ENCODE measurements at regions not wholly inside any gene's neighbourhood (a gene's known extent, or its start where the extent isn't known, plus 50 kb on each side); places are given as distances from the start of the nearest gene placed in this dataset.

DNA sequence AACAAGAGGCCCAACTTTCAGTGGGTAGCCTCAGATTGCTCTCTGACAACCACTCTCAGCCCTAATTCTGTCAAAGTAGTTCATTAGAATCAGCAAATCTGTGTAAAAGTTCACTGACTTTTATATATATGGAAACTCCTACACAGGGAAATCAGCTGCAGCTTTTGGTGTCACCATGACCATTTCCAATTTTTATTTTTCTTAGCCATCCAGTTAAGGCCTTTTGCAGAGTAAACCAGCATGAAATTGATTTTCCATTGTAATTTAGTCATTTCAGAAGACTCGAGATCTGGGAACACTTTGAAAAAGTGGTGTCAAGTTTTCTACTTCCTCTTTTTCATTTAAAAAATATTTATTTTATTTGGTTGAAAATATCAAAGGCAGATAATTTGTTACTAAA, 263.2 kb downstream of the TMEM182 start:
- H3K4me1 ChIP-seq: no peaks in the 10 kb centered on the region
- WGBS, 3 donors: 45 to 63% (median 54%) methylated on average over 1 of the region's 1 CpG
- TF ChIP-seq, protein P1, sequence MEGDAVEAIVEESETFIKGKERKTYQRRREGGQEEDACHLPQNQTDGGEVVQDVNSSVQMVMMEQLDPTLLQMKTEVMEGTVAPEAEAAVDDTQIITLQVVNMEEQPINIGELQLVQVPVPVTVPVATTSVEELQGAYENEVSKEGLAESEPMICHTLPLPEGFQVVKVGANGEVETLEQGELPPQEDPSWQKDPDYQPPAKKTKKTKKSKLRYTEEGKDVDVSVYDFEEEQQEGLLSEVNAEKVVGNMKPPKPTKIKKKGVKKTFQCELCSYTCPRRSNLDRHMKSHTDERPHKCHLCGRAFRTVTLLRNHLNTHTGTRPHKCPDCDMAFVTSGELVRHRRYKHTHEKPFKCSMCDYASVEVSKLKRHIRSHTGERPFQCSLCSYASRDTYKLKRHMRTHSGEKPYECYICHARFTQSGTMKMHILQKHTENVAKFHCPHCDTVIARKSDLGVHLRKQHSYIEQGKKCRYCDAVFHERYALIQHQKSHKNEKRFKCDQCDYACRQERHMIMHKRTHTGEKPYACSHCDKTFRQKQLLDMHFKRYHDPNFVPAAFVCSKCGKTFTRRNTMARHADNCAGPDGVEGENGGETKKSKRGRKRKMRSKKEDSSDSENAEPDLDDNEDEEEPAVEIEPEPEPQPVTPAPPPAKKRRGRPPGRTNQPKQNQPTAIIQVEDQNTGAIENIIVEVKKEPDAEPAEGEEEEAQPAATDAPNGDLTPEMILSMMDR (IDR thresholded peaks at IDR 0.05): no peak
- no peaks in the 10 kb centered on the region for H3K9me3 ChIP-seq
- ATAC-seq (no peak), DNase-seq (no peak)
- H3K27ac ChIP-seq: no peak overlapping the region
- intact Hi-C loops (cut with DNase I): no loop called here
- no peaks in the 10 kb centered on the region for H3K27me3 ChIP-seq (ENCODE audit: insufficient read depth in 3 of 3, low read length in 2 of 3)
- H3K36me3 ChIP-seq (ENCODE audit: insufficient read depth in 1 of 2, low read depth in 1 of 2): no peaks in the 10 kb centered on the region
- H3K4me3 ChIP-seq: no peak overlapping the region

DNA sequence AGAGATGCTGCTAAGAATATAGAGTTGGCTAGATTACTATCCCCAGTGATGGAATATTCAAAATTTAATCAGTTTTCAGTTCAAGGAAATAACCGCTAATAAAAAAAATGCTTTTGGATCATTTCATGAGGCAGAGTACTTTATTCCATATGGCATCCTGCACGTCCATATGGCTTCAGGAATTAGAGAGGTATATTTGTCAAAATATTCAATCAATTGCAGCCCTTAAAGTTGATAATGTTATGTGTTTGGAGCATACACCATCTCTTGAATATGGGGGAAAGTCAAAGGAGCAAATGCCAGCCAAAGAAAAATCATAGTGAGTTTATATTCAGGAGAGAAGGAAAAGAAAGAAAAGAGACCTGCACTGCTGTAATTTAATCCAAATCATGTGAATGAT, 266.4 kb downstream of the TMEM182 start:
- Histone ChIP-seq H3K27ac (no peak overlapping the region), H3K27me3 (ENCODE audit: insufficient read depth in 3 of 3, low read length in 2 of 3) (no peaks in the 10 kb centered on the region), H3K4me1 (no peaks in the 10 kb centered on the region), H3K36me3 (ENCODE audit: insufficient read depth in 1 of 2, low read depth in 1 of 2) (no peaks in the 10 kb centered on the region), H3K4me3 (no peak overlapping the region), H3K9me3 (no peaks in the 10 kb centered on the region)
- TF ChIP-seq, protein P1 (IDR thresholded peaks at IDR 0.05): no peak
- intact Hi-C loops (cut with DNase I): no loop called here
- ATAC-seq: no peak
- 70 to 76% (median 70%) methylated on average over 2 of the region's 2 CpGs for WGBS, 3 donors
- DNase-seq: no peak
